GM19324 (cell line): ENCODE measurements at regions not wholly inside any gene's neighbourhood (a gene's known extent, or its start where the extent isn't known, plus 50 kb on each side); places are given as distances from the start of the nearest gene placed in this dataset.
"Not testable (repeated sequence)": the region's sequence is repeated elsewhere in the genome, so short reads cannot be mapped to it uniquely, and the experiment has no call there.

Experiments
- ATAC-seq: cut with Tn5 transposase; IDR thresholded peaks from one replicate; pipeline ENCODE4 v1.9.1; 2021; ENCODE audit warnings: mild to moderate bottlenecking, moderate library complexity; ENCODE audit not compliant: unreplicated experiment, low FRiP score

GRCh38 chr19:28642787-28643683 is 569.9 kb downstream of the UQCRFS1 start:
- no peak for ATAC-seq

DNA sequence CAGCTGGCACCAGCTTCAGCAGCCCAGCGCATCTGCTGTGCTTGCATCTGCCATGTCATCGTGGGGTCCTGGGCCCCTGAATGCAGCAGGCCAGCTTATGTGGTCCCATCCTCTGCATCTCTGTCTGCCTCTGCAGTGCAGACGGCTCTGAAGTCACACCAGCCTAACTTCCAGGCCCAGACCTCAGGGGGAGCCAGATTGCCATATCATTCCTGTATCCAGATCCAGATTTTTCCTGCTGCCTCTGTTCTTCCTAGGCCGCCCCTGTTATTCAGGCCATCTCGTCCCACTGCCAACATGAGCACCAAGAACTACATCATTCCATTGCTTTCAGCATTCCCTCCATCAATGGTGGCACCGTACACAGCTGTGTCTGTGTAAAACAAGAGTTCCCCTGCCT is 571.6 kb downstream of the UQCRFS1 start:
- no peak for ATAC-seq

DNA sequence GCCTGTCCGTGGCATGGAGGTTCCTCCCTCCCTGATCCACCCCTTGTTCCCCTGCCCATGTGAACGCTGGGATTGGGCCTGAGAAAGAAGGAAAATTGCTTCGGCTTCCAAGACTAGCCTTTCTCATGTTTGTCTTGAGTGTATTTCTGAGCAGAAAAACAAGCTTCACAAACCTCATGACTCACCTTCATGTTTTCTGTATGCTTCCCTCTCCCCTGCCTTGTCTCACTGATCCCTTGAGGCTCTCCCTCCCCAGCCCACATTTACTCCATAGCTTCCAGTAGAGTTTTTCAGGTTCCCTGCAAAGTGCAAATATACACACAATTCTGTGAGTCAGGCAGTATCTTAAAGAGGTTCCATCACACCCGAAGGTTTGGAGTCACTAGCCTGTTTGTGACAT is 572.4 kb downstream of the UQCRFS1 start:
- ATAC-seq = no peak

- no peak for ATAC-seq
These were observed 574.5 kb downstream of the UQCRFS1 start for GRCh38 chr19:28638445-28638844.

DNA sequence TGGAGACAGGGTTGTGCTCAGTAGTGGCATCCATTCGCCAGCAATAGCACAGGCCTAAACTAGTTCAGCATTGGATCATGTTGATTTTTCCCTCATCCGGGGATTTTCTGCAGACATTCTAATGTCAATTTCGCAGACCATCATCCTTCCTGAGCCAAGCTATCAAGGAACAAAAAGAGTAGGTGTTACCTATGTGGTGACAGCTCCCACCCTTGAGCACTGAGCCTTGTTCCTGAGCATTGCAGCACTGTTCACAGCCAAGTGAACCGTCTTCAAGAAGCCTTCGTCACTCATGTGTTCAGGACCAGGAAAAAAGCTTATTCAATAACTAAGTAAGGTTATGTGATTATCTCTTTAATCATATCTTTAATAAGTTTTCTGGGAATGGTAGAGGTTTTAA is 576.2 kb downstream of the UQCRFS1 start:
- no peak for ATAC-seq

GRCh38 chr19:28636016-28636629 is 576.8 kb downstream of the UQCRFS1 start:
- ATAC-seq = no peak

DNA sequence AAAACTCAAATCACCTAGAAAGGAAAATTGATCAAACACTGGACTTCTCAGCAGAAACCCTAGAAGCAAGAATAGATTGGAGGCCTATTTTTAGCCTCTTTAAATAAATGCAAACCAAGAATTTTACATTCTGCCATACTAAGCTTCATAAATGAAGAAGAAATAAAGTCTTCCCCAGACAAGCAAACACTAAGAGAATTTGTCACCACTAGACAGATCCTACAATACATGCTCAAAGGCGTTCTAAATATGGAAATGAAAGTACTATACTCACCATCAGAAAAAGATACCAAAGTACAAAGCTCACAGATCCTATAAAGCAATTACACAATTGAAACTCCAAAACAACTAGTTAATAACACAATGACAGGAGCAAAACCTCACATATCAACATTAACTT is 578.1 kb downstream of the UQCRFS1 start:
- ATAC-seq = no peak

DNA sequence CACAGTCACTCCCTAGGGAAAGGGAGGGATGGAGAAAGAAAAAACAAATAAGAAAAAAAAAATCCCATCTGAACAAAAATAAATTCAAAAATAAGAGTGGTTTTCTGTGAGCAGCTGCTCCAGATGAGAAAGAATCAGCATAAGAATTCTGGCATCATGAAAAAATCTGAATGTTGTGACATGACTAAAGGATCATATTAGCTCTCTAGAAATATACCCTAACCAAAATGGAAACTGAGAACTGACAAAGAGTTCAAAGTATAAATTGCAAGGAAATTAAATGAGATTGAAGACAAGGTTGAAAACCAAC is 579.0 kb downstream of the UQCRFS1 start:
- ATAC-seq = no peak

- ATAC-seq = no peak
These were observed 579.5 kb downstream of the UQCRFS1 start for GRCh38 chr19:28633319-28634018.

DNA sequence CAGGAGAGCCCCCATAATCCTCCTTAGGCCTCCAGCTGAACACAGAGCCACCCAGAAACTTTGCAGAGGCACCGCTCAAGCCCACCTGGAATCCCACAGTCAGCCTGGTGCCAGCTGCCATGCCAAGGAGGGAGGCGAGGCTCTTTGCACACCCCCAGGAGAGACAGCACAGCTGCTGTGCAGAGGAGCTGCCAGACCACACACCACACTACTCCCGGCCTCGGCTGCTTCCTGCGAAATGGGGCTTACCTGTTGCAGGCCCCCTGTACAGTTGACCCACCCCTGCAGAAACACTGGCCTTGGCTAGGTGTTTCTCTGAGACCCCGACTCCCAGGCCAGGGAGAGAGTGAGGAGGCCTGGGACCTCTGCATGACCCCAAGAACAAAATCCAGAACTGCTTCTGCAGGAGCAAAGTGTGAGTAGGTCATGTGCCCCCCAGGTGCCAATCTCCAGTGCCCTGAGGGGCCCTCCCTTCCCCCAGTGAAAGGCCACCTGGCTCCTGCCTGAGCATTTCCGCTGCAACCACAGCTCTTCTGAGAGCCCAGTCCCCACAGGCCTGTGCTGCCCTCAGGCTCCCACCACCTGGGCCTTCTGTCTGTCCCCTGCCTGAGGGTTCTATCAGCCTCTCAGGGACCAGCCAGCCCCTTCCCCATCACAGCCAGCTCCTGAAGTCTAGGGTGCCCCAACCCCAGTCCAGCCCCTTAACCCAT is 580.4 kb downstream of the UQCRFS1 start:
- ATAC-seq = no peak

GRCh38 chr19:28631961-28632360 is 581.0 kb downstream of the UQCRFS1 start:
- no peak for ATAC-seq

- no peak for ATAC-seq
These were observed 585.3 kb downstream of the UQCRFS1 start for GRCh38 chr19:28627669-28628068.

DNA sequence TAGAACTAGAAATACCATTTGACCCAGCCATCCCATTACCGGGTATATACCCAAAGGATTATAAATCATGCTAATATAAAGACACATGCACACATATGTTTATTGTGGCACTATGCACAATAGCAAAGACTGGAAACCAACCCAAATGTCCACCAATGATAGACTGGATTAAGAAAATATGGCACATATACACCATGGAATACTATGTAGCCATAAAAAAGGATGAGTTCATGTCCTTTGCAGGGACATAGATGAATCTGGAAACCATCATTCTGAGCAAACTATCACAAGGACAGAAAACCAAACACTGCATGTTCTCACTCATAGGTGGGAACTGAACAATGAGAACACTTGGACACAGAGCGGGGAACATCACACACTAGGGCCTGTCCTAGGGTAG is 586.5 kb downstream of the UQCRFS1 start:
- ATAC-seq = not testable (repeated sequence)

DNA sequence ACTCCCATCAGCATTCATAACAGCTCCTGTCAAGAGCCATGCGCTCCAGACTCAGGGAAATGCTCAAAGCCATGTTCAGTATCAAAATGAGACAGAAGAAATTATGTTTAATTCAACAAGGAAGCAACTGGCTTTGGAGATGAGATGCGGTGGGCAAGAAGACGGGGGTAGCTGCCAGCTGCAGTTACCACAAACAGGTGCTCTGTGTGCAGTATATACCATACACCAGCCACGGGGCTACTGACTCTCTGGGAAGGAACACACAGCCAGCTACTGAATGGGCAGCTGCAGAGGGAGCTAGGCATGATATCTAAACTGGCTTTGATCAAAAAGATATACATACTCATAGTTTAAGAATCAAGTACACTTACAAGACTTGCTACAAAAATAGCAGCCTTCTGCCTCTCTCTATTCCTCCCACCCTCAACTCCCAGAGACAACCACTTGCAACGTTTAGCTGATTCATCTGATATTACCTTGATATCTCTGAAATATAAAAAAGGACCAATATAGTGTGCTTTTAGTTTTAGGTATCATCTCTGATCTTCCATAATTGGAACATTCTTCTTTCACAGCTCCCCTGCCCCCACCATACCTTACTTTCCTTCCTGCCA is 593.0 kb downstream of the UQCRFS1 start:
- no peak for ATAC-seq

- ATAC-seq = no peak
These were observed 594.4 kb downstream of the UQCRFS1 start for GRCh38 chr19:28618504-28618903.

- ATAC-seq = no peak
These were observed 597.0 kb downstream of the UQCRFS1 start for GRCh38 chr19:28615966-28616365.

DNA sequence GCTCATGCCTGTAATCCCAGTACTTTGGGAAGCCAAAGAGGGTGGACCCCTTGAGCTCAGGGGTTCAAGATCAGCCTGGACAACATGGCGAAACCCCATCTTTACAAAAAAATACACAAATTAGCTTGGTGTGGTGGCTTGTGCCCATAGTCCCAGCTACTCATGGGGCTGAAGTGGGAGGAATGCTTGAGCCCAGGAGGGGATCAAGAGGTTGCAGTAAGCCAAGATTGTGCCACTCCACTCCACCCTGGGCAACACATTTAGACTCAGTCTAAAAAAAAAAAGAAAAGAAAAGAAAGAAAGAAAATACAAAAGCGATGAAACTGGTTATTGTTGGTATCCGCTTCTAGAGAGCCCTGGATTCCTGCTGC is 597.4 kb downstream of the UQCRFS1 start:
- ATAC-seq = no peak

GRCh38 chr19:28614634-28615545 is 598.1 kb downstream of the UQCRFS1 start:
- no peak for ATAC-seq

- ATAC-seq = no peak
These were observed 600.6 kb downstream of the UQCRFS1 start for GRCh38 chr19:28612275-28612769.
